Kasumi-1 (cell line): ENCODE measurements at regions not wholly inside any gene's neighbourhood (a gene's known extent, or its start where the extent isn't known, plus 50 kb on each side); places are given as distances from the start of the nearest gene placed in this dataset.

ENCODE experiments used
- DNase-seq, 2 experiments: peaks; one replicate each; lab custom pipeline; 2025; lab: John Stamatoyannopoulos, UW

DNA sequence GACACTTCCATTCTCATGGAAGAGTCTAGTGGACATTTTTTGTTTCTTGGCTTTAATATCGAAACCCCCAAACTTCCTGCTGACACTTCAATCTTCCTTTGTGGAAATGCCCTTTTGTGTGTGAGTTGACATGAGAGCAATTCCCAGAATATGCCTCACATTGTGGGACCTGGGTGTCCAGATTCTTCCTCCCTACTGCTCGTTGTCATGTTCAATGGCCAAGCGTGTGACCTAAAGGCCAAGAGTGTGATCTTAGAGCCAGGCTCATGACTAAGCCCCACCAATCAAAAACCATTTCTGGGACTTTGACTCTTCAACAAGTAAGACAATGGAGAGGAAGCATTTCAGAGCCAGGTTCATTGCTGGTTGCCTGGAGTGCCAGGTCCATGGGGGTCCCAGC, 52.5 kb upstream of the BMPER start:
- no peak for DNase-seq

DNA sequence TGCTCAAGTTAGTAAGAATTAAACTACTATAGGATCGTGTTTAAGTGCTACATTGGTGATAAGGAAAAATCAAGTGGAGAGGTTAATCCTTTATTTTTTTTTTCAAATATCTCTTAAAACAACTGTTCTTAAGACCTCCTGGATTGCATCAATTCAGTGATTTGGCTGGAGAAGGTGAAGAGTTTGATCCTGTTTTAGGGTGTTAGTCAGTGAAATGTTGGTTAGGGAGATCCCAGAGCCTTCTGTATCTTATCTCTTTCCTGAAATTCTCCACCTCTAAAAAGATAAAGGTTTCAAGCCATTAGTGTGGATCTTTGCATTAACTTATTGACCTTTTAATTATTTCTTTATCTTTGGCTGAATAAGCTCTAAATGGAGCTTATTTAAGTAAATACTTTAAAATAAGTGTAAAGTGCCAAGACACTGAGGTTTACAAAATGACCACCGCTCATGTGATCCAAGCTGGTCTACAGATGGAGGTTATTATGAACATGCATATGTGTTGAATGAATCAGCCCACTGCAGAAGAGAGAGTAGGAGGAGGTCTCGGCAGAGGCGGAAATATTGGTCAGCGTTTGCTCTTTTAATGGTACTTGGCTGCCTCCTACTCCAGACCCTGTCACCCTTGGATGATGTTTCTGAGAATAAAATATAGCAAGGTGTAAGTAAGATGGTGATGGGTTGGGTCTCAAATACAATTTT, 51.8 kb upstream of the BMPER start:
- no peak for DNase-seq

DNA sequence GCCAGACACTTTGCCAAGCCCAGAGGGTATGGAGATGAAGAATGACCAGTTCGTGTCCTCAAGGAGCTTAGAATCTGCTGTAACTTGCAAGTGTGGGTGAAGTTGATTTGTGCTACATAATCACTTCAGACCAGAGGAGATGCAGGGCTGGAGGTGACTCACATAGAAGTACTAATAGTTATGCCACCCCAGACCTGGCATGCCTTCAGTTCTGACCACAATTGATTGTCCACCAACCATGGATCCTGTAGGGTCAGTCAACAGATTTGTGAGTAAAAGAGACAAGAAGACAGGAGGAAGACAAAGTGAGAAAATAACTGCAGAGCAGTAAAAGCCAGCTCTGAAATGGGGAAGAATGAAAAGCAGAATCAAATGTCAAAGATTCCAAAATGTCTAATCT, 51.2 kb upstream of the BMPER start:
- DNase-seq: no peak

DNA sequence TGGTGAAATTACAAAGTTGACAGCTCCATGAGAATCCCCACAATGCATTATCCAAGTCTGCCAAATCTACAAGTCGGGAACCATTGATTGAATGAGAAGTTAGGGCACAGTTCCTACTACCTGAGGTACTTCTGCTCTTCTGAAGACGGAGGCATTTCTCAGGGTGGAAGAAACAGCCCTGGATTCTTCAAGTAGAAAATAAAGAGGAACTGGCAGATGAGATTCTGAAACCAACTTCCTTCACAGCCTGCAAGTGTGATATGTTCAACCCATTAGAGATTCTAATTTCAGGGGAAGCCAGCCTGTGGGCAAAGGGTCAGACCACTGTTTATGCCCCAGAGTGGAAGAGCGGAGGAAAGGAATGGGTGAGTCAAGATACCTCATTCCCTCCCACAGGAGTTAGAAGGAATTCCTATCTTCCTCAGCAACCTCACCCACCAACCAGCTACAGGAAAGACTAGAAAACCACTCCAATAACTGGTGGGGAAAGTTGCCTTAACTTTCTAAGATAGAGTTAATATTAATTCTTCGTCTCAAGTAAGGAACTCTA, 50.5 kb upstream of the BMPER start:
- DNase-seq: no peak
